ENCODE measurements at regions not wholly inside any gene's neighbourhood (a gene's known extent, or its start where the extent isn't known, plus 50 kb on each side); places are given as distances from the start of the nearest gene placed in this dataset.

- no peak for DNase-seq (ENCODE audit: low spot score)
- ChIA-PET CTCF (no interaction called here), POLR2A (no interaction called here)
- Mint-ChIP-seq H3K27me3 (ENCODE audit: low read depth) (peaks cover 4% of the 10 kb centered on the region), H3K27ac (no peak overlapping the region), H3K4me3 (no peak overlapping the region), H3K9me3 (peaks cover 18% of the 10 kb centered on the region), H3K4me1 (no peaks in the 10 kb centered on the region), H3K36me3 (no peaks in the 10 kb centered on the region)
- ATAC-seq, result no peak
- TF ChIP-seq ZNF263 (CRISPR knock-in tag; IDR thresholded peaks at IDR 0.05; ENCODE audit: low read depth) (no peak), AR (CRISPR knock-in tag; IDR thresholded peaks at IDR 0.05) (no peak), SMAD3 (CRISPR knock-in tag; IDR thresholded peaks at IDR 0.05; ENCODE audit: borderline replicate concordance) (no peak), EMX1 (CRISPR knock-in tag; IDR thresholded peaks at IDR 0.05) (no peak), ZNF425 (CRISPR knock-in tag; conservative IDR thresholded peaks at IDR 0.05) (no peak), ZNF219 (CRISPR knock-in tag; IDR thresholded peaks at IDR 0.05; ENCODE audit: borderline replicate concordance) (no peak), FOXP4 (CRISPR knock-in tag; IDR thresholded peaks at IDR 0.05) (no peak), FOXP1 (CRISPR knock-in tag; IDR thresholded peaks at IDR 0.05; ENCODE audit: borderline replicate concordance) (no peak), NFATC4 (CRISPR knock-in tag; IDR thresholded peaks at IDR 0.05) (no peak), FOXJ3 (CRISPR knock-in tag; IDR thresholded peaks at IDR 0.05; ENCODE audit: borderline replicate concordance) (no peak), E2F5 (CRISPR knock-in tag; IDR thresholded peaks at IDR 0.05) (no peak), PRDM15 (CRISPR knock-in tag; IDR thresholded peaks at IDR 0.05) (no peak)
- TF ChIP-seq, protein P1, sequence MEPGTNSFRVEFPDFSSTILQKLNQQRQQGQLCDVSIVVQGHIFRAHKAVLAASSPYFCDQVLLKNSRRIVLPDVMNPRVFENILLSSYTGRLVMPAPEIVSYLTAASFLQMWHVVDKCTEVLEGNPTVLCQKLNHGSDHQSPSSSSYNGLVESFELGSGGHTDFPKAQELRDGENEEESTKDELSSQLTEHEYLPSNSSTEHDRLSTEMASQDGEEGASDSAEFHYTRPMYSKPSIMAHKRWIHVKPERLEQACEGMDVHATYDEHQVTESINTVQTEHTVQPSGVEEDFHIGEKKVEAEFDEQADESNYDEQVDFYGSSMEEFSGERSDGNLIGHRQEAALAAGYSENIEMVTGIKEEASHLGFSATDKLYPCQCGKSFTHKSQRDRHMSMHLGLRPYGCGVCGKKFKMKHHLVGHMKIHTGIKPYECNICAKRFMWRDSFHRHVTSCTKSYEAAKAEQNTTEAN (CRISPR knock-in tag; IDR thresholded peaks at IDR 0.05), result no peak
- TF ChIP-seq, protein P2, sequence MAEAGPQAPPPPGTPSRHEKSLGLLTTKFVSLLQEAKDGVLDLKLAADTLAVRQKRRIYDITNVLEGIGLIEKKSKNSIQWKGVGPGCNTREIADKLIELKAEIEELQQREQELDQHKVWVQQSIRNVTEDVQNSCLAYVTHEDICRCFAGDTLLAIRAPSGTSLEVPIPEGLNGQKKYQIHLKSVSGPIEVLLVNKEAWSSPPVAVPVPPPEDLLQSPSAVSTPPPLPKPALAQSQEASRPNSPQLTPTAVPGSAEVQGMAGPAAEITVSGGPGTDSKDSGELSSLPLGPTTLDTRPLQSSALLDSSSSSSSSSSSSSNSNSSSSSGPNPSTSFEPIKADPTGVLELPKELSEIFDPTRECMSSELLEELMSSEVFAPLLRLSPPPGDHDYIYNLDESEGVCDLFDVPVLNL (CRISPR knock-in tag; IDR thresholded peaks at IDR 0.05; ENCODE audit: borderline replicate concordance, low read depth), result no peak
- TF ChIP-seq, protein P3, sequence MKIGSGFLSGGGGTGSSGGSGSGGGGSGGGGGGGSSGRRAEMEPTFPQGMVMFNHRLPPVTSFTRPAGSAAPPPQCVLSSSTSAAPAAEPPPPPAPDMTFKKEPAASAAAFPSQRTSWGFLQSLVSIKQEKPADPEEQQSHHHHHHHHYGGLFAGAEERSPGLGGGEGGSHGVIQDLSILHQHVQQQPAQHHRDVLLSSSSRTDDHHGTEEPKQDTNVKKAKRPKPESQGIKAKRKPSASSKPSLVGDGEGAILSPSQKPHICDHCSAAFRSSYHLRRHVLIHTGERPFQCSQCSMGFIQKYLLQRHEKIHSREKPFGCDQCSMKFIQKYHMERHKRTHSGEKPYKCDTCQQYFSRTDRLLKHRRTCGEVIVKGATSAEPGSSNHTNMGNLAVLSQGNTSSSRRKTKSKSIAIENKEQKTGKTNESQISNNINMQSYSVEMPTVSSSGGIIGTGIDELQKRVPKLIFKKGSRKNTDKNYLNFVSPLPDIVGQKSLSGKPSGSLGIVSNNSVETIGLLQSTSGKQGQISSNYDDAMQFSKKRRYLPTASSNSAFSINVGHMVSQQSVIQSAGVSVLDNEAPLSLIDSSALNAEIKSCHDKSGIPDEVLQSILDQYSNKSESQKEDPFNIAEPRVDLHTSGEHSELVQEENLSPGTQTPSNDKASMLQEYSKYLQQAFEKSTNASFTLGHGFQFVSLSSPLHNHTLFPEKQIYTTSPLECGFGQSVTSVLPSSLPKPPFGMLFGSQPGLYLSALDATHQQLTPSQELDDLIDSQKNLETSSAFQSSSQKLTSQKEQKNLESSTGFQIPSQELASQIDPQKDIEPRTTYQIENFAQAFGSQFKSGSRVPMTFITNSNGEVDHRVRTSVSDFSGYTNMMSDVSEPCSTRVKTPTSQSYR (CRISPR knock-in tag; IDR thresholded peaks at IDR 0.05), result no peak
Measured at GRCh38 chr22:35008213-35008612, 57.7 kb upstream of the ISX start.

All from WTC11 (cell line).